SW480 (cell line): ENCODE measurements at regions not wholly inside any gene's neighbourhood (a gene's known extent, or its start where the extent isn't known, plus 50 kb on each side); places are given as distances from the start of the nearest gene placed in this dataset.

ENCODE experiments used
- DNase-seq: peaks from one replicate; pipeline ENCODE4 v3.0.0-alpha.2; 2016; ENCODE audit warnings: low spot score

GRCh38 chr2:16152071-16152927, 211.9 kb downstream of the MYCN start:
- no peak for DNase-seq

DNA sequence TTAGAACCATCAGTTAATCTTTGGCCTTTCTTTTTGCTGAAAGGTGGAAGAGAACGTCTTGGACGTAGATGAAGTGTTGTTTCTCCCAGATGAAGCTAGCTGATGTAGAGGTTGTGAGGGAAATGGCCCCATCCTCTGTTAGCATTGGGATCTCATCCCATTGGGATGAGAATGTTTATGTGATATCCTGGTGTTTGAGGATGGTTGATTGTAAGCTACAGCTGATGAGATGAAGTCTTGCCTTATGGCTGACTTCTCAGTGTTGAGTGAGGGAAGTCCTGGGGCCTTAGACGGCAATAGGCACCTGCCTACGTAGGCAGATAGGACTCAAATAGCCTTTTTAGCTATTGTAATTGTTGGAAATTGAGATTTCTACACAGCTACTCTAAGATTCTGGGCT, 211.3 kb downstream of the MYCN start:
- DNase-seq, result no peak

GRCh38 chr2:16151281-16151570, 210.9 kb downstream of the MYCN start:
- DNase-seq, result no peak

DNA sequence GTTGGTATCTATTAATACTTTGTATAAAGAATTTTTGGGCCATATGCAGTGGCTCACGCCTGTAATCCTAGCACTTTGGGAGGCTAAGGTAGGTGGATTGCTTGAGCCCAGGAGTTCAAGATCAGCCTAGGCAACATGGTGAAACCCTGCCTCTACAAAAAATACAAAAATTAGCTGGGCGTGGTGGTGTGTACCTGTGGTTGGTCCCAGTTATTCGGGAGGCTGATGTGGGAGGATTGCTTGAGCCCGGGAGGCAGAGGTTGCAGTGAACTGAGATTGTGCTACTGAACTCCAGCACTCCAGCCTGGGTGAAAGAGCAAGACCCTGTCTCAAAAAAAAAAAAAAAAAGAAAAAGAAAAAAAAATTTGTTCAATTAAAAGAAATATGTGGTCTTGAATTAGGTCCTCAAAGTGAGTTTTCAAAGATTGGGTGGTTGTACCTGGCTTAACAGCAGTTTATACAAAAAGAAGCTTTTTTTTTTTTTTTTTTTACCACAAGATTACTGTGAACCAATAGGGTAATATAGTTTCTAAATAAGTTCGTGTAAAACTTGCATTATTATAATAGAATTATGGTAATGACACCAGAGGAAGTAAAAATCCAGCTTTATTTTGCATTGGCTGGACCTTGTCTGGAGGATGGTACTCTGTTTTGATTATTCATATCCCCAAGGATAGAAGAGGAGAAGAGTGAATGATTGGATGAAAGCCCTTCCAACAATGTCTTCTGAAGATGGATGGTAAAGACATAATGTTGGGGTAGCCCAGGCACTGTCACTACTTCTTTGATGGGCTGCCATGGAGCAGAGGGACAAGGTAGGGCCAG, 210.3 kb downstream of the MYCN start:
- DNase-seq, result no peak

DNA sequence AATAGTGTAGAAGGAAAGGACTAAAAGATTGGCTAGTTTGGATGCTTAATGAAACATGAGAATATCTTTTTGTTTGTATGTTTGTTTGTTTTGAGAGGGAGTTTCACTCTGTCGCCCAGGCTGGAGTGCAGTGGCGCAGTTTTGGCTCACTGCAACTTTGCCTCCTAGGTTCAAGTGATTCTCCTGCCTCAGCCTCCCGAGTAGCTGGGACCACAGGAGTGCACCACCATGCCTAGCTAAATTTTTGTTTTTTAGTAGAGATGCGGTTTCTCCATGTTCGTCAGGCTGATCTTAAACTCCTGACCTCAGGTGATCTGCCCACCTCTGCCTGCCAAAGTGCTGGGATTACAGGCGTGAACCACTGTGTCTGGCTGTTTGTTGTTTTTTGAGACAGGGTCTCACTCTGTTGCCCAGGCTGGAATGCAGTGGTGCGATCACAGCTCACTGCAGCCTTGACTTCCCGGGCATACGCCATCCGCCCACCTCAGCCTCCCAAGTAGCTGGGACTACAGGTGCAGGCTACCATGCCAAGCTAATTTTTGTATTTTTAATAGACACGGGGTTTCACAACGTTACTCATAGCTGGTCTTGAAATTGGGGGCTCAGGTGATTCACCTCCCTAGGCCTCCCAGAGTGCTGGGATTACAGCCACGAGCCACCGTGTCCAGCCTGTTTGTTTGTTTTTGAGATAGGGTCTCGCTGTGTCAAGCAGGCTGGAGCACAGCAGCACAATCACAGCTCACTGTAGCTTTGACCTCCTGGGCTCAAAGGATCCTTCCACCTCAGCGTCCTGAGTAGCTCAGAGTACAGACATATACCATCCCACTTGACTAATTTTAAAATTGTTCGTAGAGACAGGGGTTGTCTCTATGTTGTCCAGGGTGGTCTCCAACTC, 209.2 kb downstream of the MYCN start:
- DNase-seq, result no peak

GRCh38 chr2:16148632-16149348, 208.4 kb downstream of the MYCN start:
- DNase-seq, result no peak

- peak; percentile 43 for DNase-seq
Observed at GRCh38 chr2:16142383-16143361, 202.3 kb downstream of the MYCN start.

- no peak for DNase-seq
Observed at GRCh38 chr2:16141641-16141921, 201.2 kb downstream of the MYCN start.

GRCh38 chr2:16140771-16141640, 200.7 kb downstream of the MYCN start:
- DNase-seq, result peak; percentile 16

DNA sequence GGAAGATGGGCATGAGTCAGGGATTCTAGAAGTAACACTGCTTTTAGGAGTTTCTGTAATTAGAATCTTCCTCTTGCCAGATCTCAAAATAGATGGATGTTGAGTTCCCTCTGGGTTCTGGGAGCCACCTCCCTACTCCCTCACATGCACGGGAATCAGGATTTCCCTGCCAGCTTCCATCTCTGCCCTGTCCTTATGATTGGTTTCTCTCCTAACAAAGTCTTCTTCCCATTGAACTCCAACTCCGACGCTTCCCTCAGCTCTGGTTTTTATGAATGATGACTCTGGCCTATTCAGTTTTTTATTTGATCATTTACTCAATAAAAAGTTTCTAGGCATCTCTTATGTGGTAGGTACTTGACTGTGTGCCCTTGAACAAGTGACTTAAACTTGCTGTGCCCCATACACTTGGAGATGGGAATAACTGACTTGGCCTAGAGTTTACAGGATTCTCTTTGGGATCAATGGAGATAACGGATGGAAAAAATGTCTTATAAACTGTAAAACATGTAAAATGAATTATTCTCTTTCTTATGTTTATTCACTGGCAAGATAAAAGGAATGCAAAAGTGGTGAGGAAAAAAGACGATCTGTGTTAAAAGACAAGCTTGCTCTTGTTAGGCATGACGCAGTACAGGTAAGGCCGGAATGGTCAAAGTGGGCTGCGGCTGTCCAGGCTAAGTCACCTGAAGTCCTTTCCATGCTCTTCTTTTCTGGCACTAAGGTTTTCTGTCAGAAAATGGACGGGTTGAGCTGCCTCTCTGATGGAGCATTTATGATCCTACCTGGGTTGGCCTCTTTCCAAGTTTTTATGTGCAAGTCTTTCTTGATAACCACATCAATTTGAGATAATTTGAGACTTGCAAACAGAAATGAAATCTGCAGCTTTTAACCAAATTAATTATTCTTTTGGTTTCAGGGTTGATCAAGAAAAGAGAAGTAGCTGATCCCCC, 199.6 kb downstream of the MYCN start:
- no peak for DNase-seq

- no peak for DNase-seq
Observed at GRCh38 chr2:16138811-16139662, 198.7 kb downstream of the MYCN start.

GRCh38 chr2:16137080-16137755, 196.9 kb downstream of the MYCN start:
- DNase-seq, result peak; percentile 46

DNA sequence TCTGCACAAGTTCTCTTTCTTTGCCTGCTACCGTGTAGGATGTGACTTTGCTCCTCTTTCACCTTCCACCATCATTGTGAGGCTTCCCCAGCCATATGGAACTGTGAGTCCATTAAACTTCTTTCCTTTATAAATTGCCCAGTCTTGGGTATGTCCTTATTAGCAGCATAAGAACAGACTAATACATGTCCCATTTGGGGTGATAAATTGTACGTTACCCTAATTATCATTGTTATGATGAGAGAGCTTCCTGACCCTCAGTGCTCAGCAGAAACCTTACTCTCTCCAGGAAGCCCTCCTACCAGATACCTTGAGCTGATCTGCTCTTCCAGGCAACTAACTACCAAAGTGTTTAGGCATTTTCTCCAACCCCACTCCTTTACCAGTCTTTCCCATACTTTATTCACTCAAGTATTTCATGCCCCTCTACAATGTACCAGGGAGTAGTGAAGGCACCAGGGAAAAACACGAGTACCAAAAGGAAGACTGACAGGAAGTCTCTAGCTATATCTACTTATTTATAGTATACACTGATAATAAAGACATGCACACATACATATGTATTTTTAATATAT, 196.2 kb downstream of the MYCN start:
- DNase-seq, result no peak

DNA sequence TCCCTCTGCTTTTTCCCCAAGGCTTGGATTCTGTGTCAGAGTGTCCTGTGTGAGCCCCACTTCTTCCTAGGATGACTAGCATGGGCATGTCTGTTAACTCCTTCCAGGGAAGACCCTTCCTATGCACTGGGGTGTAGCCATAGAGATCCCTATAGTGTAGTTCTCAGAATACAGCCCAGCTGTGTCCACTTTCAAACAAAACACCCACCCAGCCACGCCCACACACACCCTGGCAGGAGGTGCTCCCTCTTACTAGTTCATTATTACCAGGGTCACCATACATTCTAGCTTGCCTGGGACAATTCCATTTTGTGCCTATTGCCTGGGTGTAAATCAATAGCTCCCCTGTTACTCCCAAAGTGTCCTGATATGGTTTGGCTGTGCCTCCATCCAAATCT, 195.6 kb downstream of the MYCN start:
- no peak for DNase-seq

GRCh38 chr2:16135196-16135912, 195.0 kb downstream of the MYCN start:
- no peak for DNase-seq
